ENCODE measurements at regions not wholly inside any gene's neighbourhood (a gene's known extent, or its start where the extent isn't known, plus 50 kb on each side); places are given as distances from the start of the nearest gene placed in this dataset.
"Not testable (repeated sequence)": the region's sequence is repeated elsewhere in the genome, so short reads cannot be mapped to it uniquely, and the experiment has no call there.

- Histone ChIP-seq H3K36me3 (ENCODE audit: control insufficient read depth, insufficient read depth, low read length) (no peaks in the 10 kb centered on the region), H3K9me3 (ENCODE audit: control insufficient read depth, low read length) (no peaks in the 10 kb centered on the region), H3K4me3 (ENCODE audit: insufficient read depth, low read depth, low read length, poor library complexity, severe bottlenecking) (no peak overlapping the region), H3K27ac (ENCODE audit: insufficient read depth, low read length, poor library complexity, severe bottlenecking) (no peak overlapping the region), H3K4me1 (ENCODE audit: control insufficient read depth, insufficient read depth, low read length, poor library complexity, severe bottlenecking) (no peaks in the 10 kb centered on the region), H3K27me3 (replicated peaks; ENCODE audit: control insufficient read depth, insufficient read depth, low read length, poor library complexity, severe bottlenecking) (no peaks in the 10 kb centered on the region)
- no peak for DNase-seq
These were observed 828.8 kb upstream of the CRIM1 start for GRCh38 chr2:35526741-35527140.

GRCh38 chr2:35522450-35522849, 833.1 kb upstream of the CRIM1 start:
- Histone ChIP-seq H3K4me1 (ENCODE audit: control insufficient read depth, insufficient read depth, low read length, poor library complexity, severe bottlenecking) (no peaks in the 10 kb centered on the region), H3K27ac (ENCODE audit: insufficient read depth, low read length, poor library complexity, severe bottlenecking) (no peak overlapping the region), H3K27me3 (replicated peaks; ENCODE audit: control insufficient read depth, insufficient read depth, low read length, poor library complexity, severe bottlenecking) (no peaks in the 10 kb centered on the region), H3K4me3 (ENCODE audit: insufficient read depth, low read depth, low read length, poor library complexity, severe bottlenecking) (no peak overlapping the region), H3K9me3 (ENCODE audit: control insufficient read depth, low read length) (no peaks in the 10 kb centered on the region), H3K36me3 (ENCODE audit: control insufficient read depth, insufficient read depth, low read length) (no peaks in the 10 kb centered on the region)
- DNase-seq = no peak

- DNase-seq = no peak
- no peak overlapping the region for H3K4me3 ChIP-seq (ENCODE audit: insufficient read depth, low read depth, low read length, poor library complexity, severe bottlenecking)
- H3K27ac ChIP-seq (ENCODE audit: insufficient read depth, low read length, poor library complexity, severe bottlenecking) = no peak overlapping the region
- H3K9me3 ChIP-seq (ENCODE audit: control insufficient read depth, low read length) = no peaks in the 10 kb centered on the region
- no peaks in the 10 kb centered on the region for H3K36me3 ChIP-seq (ENCODE audit: control insufficient read depth, insufficient read depth, low read length)
- no peaks in the 10 kb centered on the region for H3K27me3 ChIP-seq (replicated peaks; ENCODE audit: control insufficient read depth, insufficient read depth, low read length, poor library complexity, severe bottlenecking)
- H3K4me1 ChIP-seq (ENCODE audit: control insufficient read depth, insufficient read depth, low read length, poor library complexity, severe bottlenecking) = no peaks in the 10 kb centered on the region
These were observed 844.9 kb upstream of the CRIM1 start for GRCh38 chr2:35510636-35511035.

- no peak for DNase-seq
- Histone ChIP-seq H3K9me3 (ENCODE audit: control insufficient read depth, low read length) (no peaks in the 10 kb centered on the region), H3K27me3 (replicated peaks; ENCODE audit: control insufficient read depth, insufficient read depth, low read length, poor library complexity, severe bottlenecking) (no peaks in the 10 kb centered on the region), H3K4me3 (ENCODE audit: insufficient read depth, low read depth, low read length, poor library complexity, severe bottlenecking) (no peak overlapping the region), H3K27ac (ENCODE audit: insufficient read depth, low read length, poor library complexity, severe bottlenecking) (no peak overlapping the region), H3K36me3 (ENCODE audit: control insufficient read depth, insufficient read depth, low read length) (no peaks in the 10 kb centered on the region), H3K4me1 (ENCODE audit: control insufficient read depth, insufficient read depth, low read length, poor library complexity, severe bottlenecking) (no peaks in the 10 kb centered on the region)
These were observed 847.0 kb upstream of the CRIM1 start for GRCh38 chr2:35508601-35509000.

GRCh38 chr2:35504419-35504818, 851.2 kb upstream of the CRIM1 start:
- Histone ChIP-seq H3K36me3 (ENCODE audit: control insufficient read depth, insufficient read depth, low read length) (no peaks in the 10 kb centered on the region), H3K4me3 (ENCODE audit: insufficient read depth, low read depth, low read length, poor library complexity, severe bottlenecking) (no peak overlapping the region), H3K27ac (ENCODE audit: insufficient read depth, low read length, poor library complexity, severe bottlenecking) (no peak overlapping the region), H3K27me3 (replicated peaks; ENCODE audit: control insufficient read depth, insufficient read depth, low read length, poor library complexity, severe bottlenecking) (no peaks in the 10 kb centered on the region), H3K9me3 (ENCODE audit: control insufficient read depth, low read length) (no peaks in the 10 kb centered on the region), H3K4me1 (ENCODE audit: control insufficient read depth, insufficient read depth, low read length, poor library complexity, severe bottlenecking) (no peaks in the 10 kb centered on the region)
- DNase-seq = no peak

- H3K9me3 ChIP-seq (ENCODE audit: control insufficient read depth, low read length) = no peaks in the 10 kb centered on the region
- no peaks in the 10 kb centered on the region for H3K4me1 ChIP-seq (ENCODE audit: control insufficient read depth, insufficient read depth, low read length, poor library complexity, severe bottlenecking)
- no peak overlapping the region for H3K4me3 ChIP-seq (ENCODE audit: insufficient read depth, low read depth, low read length, poor library complexity, severe bottlenecking)
- DNase-seq = no peak
- H3K36me3 ChIP-seq (ENCODE audit: control insufficient read depth, insufficient read depth, low read length) = no peaks in the 10 kb centered on the region
- H3K27me3 ChIP-seq (replicated peaks; ENCODE audit: control insufficient read depth, insufficient read depth, low read length, poor library complexity, severe bottlenecking) = no peaks in the 10 kb centered on the region
- no peak overlapping the region for H3K27ac ChIP-seq (ENCODE audit: insufficient read depth, low read length, poor library complexity, severe bottlenecking)
These were observed 851.8 kb upstream of the CRIM1 start for GRCh38 chr2:35503738-35504199.

GRCh38 chr2:35503311-35503710, 852.3 kb upstream of the CRIM1 start:
- H3K27me3 ChIP-seq (replicated peaks; ENCODE audit: control insufficient read depth, insufficient read depth, low read length, poor library complexity, severe bottlenecking) = no peaks in the 10 kb centered on the region
- no peaks in the 10 kb centered on the region for H3K9me3 ChIP-seq (ENCODE audit: control insufficient read depth, low read length)
- no peaks in the 10 kb centered on the region for H3K4me1 ChIP-seq (ENCODE audit: control insufficient read depth, insufficient read depth, low read length, poor library complexity, severe bottlenecking)
- H3K27ac ChIP-seq (ENCODE audit: insufficient read depth, low read length, poor library complexity, severe bottlenecking) = no peak overlapping the region
- no peak overlapping the region for H3K4me3 ChIP-seq (ENCODE audit: insufficient read depth, low read depth, low read length, poor library complexity, severe bottlenecking)
- no peak for DNase-seq
- no peaks in the 10 kb centered on the region for H3K36me3 ChIP-seq (ENCODE audit: control insufficient read depth, insufficient read depth, low read length)

- Histone ChIP-seq H3K27me3 (replicated peaks; ENCODE audit: control insufficient read depth, insufficient read depth, low read length, poor library complexity, severe bottlenecking) (no peaks in the 10 kb centered on the region), H3K36me3 (ENCODE audit: control insufficient read depth, insufficient read depth, low read length) (no peaks in the 10 kb centered on the region), H3K4me1 (ENCODE audit: control insufficient read depth, insufficient read depth, low read length, poor library complexity, severe bottlenecking) (no peaks in the 10 kb centered on the region), H3K27ac (ENCODE audit: insufficient read depth, low read length, poor library complexity, severe bottlenecking) (no peak overlapping the region), H3K4me3 (ENCODE audit: insufficient read depth, low read depth, low read length, poor library complexity, severe bottlenecking) (no peak overlapping the region), H3K9me3 (ENCODE audit: control insufficient read depth, low read length) (no peaks in the 10 kb centered on the region)
- DNase-seq = no peak
These were observed 854.5 kb upstream of the CRIM1 start for GRCh38 chr2:35501076-35501475.

- DNase-seq = no peak
- H3K4me3 ChIP-seq (ENCODE audit: insufficient read depth, low read depth, low read length, poor library complexity, severe bottlenecking) = no peak overlapping the region
- no peak overlapping the region for H3K27ac ChIP-seq (ENCODE audit: insufficient read depth, low read length, poor library complexity, severe bottlenecking)
- H3K27me3 ChIP-seq (replicated peaks; ENCODE audit: control insufficient read depth, insufficient read depth, low read length, poor library complexity, severe bottlenecking) = no peaks in the 10 kb centered on the region
- H3K9me3 ChIP-seq (ENCODE audit: control insufficient read depth, low read length) = no peaks in the 10 kb centered on the region
- no peaks in the 10 kb centered on the region for H3K36me3 ChIP-seq (ENCODE audit: control insufficient read depth, insufficient read depth, low read length)
- no peaks in the 10 kb centered on the region for H3K4me1 ChIP-seq (ENCODE audit: control insufficient read depth, insufficient read depth, low read length, poor library complexity, severe bottlenecking)
These were observed 859.6 kb upstream of the CRIM1 start for GRCh38 chr2:35496022-35496421.

- Histone ChIP-seq H3K9me3 (ENCODE audit: control insufficient read depth, low read length) (no peaks in the 10 kb centered on the region), H3K27me3 (replicated peaks; ENCODE audit: control insufficient read depth, insufficient read depth, low read length, poor library complexity, severe bottlenecking) (no peaks in the 10 kb centered on the region), H3K4me1 (ENCODE audit: control insufficient read depth, insufficient read depth, low read length, poor library complexity, severe bottlenecking) (no peaks in the 10 kb centered on the region), H3K27ac (ENCODE audit: insufficient read depth, low read length, poor library complexity, severe bottlenecking) (no peak overlapping the region), H3K36me3 (ENCODE audit: control insufficient read depth, insufficient read depth, low read length) (no peaks in the 10 kb centered on the region), H3K4me3 (ENCODE audit: insufficient read depth, low read depth, low read length, poor library complexity, severe bottlenecking) (no peak overlapping the region)
- no peak for DNase-seq
These were observed 860.4 kb upstream of the CRIM1 start for GRCh38 chr2:35495182-35495581.

GRCh38 chr2:35478121-35478520, 877.5 kb upstream of the CRIM1 start:
- DNase-seq; H3K27ac ChIP-seq (ENCODE audit: insufficient read depth, low read length, poor library complexity, severe bottlenecking); H3K27me3 ChIP-seq (replicated peaks; ENCODE audit: control insufficient read depth, insufficient read depth, low read length, poor library complexity, severe bottlenecking); H3K9me3 ChIP-seq (ENCODE audit: control insufficient read depth, low read length); H3K4me3 ChIP-seq (ENCODE audit: insufficient read depth, low read depth, low read length, poor library complexity, severe bottlenecking); H3K4me1 ChIP-seq (ENCODE audit: control insufficient read depth, insufficient read depth, low read length, poor library complexity, severe bottlenecking); H3K36me3 ChIP-seq (ENCODE audit: control insufficient read depth, insufficient read depth, low read length): not testable (repeated sequence)
